Activated T-helper 9 cell treated with anti-CD3 and anti-CD28 coated beads, Interleukin-2, amount 50 U/mL, for 16 hours (primary cell): ENCODE measurements at regions not wholly inside any gene's neighbourhood (a gene's known extent, or its start where the extent isn't known, plus 50 kb on each side); places are given as distances from the start of the nearest gene placed in this dataset.

Experiments
- DNase-seq: peaks from one replicate; pipeline ENCODE4 v3.0.0-alpha.2; 2020; ENCODE audit warnings: low read depth

GRCh38 chr10:118246332-118247295 lies 95.5 kb downstream of the FAM204A start:
- DNase-seq: no peak

DNA sequence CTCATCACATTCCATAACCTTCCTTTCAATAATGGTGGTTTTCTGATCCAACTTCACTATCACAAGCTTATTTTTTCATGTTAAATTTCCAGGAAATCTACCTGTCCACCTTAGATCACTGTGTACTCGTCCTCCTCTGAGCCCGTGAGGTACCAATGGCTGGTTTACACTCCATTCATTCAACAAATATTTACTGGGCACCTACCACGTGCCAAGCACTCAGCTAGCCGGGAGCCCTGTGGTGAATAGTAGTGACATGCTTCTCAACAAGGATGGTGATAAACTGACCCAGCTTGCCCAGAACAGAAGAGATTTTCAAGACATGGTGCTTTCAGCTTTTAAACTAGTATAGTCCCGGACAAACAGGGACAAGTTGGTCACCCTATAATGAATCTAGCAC lies 98.2 kb downstream of the FAM204A start:
- DNase-seq: no peak

DNA sequence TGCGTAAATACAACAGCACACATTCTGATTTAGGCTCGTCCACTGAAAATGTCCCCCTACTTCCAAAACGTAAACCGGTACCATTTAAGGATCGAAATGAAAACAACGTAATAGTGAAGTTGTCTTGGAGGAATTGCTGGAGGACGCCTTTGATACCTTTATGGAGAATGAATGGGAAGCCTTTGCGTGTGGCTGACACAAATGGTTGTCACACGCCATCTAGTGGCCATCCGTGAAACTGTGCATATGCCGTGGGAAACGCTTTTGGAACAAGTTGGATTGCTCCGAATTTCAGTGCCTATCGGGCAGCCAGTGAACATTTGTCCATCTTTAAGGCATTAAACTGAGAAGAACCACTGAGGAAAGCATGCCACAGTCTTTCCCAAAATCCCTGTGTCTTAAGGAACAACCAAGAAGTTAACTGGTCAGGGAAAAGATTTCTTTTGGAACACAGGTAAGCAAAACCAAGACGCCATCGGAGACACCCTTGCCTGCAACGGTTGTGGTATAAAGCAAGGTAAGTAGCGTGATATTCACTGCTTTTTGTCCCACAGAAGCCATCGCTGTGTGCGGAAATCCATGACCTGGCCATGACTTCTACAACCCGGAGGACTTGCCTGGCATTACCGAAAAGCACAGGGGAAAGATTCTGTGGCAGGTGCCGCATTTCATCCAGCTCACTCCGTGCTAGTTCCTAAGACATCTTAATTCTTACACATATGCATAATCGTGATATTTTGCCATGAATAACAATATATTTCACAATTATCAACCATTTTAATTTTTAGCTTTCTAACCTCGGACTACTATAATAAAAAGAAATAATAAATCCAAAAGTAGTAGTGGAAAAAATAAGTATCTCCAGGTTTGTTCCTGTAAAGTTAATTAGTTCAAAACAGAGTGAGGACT lies 100.6 kb downstream of the FAM204A start:
- peak; percentile 29 for DNase-seq

GRCh38 chr10:118239236-118239630 lies 102.9 kb downstream of the FAM204A start:
- DNase-seq: no peak

- no peak for DNase-seq
Measured at GRCh38 chr10:118238573-118239235, 103.4 kb downstream of the FAM204A start.

GRCh38 chr10:118237930-118238329 lies 104.2 kb downstream of the FAM204A start:
- no peak for DNase-seq

DNA sequence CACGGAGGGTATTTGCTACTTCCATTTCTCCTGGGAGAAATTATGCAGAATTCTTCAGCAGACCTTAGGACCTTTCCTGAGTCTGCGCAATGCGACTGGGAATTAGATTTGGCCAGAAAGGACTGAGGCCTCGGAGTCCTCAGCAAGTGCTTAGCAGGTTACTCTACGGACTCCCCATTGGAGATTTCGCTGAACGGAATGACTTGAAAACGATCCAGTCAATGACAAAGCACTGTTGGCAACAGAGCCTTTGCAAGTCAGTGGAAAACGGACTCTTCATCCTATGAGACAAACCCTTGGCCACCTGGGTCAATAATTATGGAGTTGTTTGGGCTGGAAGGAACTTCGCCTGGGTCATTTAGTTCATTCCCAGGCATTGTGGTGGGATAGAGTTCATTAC lies 107.4 kb downstream of the FAM204A start:
- no peak for DNase-seq

GRCh38 chr10:118220346-118220850 lies 121.7 kb downstream of the FAM204A start:
- no peak for DNase-seq

GRCh38 chr10:118218562-118218961 lies 123.6 kb downstream of the FAM204A start:
- no peak for DNase-seq

- no peak for DNase-seq
Measured at GRCh38 chr10:118216571-118217170, 125.5 kb downstream of the FAM204A start.

GRCh38 chr10:118216020-118216419 lies 126.1 kb downstream of the FAM204A start:
- no peak for DNase-seq

DNA sequence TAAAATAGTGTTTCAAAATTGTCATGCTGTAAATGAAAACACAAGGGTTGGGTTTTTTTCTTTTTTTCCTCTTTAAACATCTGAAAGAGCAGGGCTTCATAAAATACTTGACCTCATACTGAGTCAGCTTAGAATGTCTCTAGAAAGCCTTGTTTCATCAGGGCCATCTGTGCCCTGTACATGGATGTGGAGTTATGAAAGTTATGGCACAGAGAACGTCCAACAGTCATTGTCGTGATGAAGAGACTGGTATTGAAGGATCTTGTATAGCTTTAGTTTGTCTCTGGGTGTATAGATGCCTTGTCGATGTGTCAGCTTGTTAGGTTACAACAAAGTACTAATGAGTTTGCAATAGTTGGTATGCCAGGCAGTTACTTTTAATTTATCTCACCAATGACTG lies 127.3 kb downstream of the FAM204A start:
- DNase-seq: no peak

- no peak for DNase-seq
Measured at GRCh38 chr10:118213436-118213835, 128.7 kb downstream of the FAM204A start.

- DNase-seq: no peak
Measured at GRCh38 chr10:118210276-118210675, 131.8 kb downstream of the FAM204A start.

DNA sequence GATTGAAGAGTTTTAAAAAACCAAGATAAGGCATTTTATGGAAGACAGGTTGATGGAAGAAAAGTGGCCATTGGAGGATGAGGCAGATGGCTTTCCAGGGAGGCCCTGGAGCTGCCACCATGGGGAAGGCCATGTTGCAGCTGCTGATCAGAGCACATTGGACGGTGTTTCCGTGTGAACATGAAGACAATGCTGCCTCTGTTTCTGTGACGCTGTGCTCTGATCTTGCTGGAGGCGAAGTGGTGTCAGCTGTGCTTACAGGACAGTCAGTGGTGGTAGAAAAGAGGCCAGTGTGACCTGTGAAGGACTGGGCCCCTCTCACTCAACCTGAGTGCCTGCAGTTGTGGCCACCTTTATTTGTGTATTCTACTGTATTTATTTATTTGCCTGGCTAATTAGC lies 132.9 kb downstream of the FAM204A start:
- no peak for DNase-seq

- DNase-seq: no peak
Measured at GRCh38 chr10:118207470-118208007, 134.6 kb downstream of the FAM204A start.

GRCh38 chr10:118204292-118204943 lies 137.7 kb downstream of the FAM204A start:
- DNase-seq: no peak

DNA sequence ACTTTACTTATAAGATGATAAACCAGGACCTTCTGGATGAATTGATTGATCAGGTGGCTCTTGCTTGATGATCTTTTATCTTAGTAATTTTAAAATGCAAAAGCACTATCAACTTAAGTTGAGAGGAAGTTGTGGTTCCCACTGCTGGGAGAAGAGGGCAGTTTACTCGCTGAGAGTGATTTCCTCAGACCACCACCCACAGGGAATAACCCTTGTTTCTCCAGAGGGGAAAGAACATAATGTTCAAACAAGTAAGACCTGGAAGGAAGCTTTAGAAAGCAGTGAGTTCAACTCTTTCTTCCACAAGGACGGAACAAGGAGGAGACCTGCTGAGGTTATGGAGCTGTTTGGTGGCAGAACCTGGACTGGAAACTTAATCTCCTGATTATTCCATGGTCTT lies 138.7 kb downstream of the FAM204A start:
- DNase-seq: no peak

- DNase-seq: no peak
Measured at GRCh38 chr10:118195729-118196128, 146.4 kb downstream of the FAM204A start.

DNA sequence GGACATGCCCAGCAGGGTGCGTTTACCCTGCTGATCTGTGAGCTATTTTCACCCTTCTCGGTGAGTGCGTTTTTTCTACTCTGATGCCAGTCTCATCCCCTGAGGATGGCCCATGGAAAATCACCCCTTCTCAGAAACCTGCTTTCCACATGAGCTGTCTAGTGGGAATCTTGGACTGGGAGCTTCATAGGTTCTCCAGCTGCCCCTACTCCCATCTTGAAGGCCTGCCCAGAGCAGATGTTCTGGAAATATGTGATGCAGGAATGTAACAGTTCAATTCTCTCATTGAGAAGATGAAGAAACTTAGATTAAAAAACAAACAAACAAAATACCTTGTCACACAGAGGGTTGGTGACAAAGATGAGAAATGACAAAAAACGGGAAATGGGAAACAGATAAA lies 146.9 kb upstream of the RAB11FIP2 start:
- no peak for DNase-seq

DNA sequence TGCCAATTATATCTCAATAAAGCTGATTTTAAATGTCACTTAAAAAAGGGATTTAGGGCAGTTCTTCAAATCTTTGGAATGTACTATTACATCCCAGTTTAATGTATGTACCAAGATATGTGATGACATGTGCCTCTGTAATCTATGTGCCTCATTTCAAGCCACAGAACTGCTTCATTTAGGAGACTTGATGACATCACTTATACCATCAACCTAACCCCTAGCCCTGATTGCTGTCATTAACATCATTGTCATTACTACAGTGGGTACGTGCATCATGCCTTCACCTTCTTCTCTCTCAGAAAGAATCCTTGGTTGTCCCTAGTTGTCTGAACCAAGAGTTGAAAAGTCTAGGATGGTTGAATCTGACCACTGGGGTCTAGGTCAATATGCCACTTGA lies 134.3 kb upstream of the RAB11FIP2 start:
- no peak for DNase-seq
